GM23338 (cell line): ENCODE measurements at regions not wholly inside any gene's neighbourhood (a gene's known extent, or its start where the extent isn't known, plus 50 kb on each side); places are given as distances from the start of the nearest gene placed in this dataset.

Experiments used
- ATAC-seq: fragments of 200-7000 bp; cut with Tn5 transposase; 3 replicates; pipeline ENCODE4 v1.9.1; 2020
- DNase-seq: peaks from one replicate; pipeline ENCODE4 v3.0.0-alpha.2; 2015; ENCODE audit warnings: low spot score
- H2AFZ ChIP-seq: fragments of 200-600 bp; sonication (generic); 2 replicates; pipeline ENCODE4 v1.8.0; 2016; ENCODE audit warnings: antibody characterized with exemption, mild to moderate bottlenecking, moderate library complexity
- H3F3A ChIP-seq: fragments of 200-600 bp; sonication (generic); replicated peaks from 2 replicates; pipeline ENCODE4 v1.8.0; 2017; ENCODE audit warnings: antibody characterized with exemption, mixed run types, low read depth
- H3K27ac ChIP-seq: fragments of 200-600 bp; sonication (generic); 2 replicates; pipeline ENCODE4 v1.6.1; 2016; ENCODE audit warnings: low read depth
- H3K27me3 ChIP-seq: fragments of 200-600 bp; sonication (generic); 2 replicates; pipeline ENCODE4 v1.8.0; 2016; ENCODE audit warnings: mild to moderate bottlenecking, mixed run types, moderate library complexity; ENCODE audit not compliant: insufficient read depth
- H3K36me3 ChIP-seq: fragments of 200-600 bp; sonication (generic); 2 replicates; pipeline ENCODE4 v1.8.0; 2016; ENCODE audit warnings: mild to moderate bottlenecking; ENCODE audit not compliant: insufficient read depth
- H3K4me1 ChIP-seq: fragments of 200-600 bp; sonication (generic); 2 replicates; pipeline ENCODE4 v1.8.0; 2016; ENCODE audit warnings: mild to moderate bottlenecking, moderate library complexity; ENCODE audit not compliant: insufficient read depth
- H3K4me2 ChIP-seq: fragments of 200-600 bp; sonication (generic); 2 replicates; pipeline ENCODE4 v1.7.1; 2017; ENCODE audit warnings: mixed run types
- H3K4me3 ChIP-seq: fragments of 200-600 bp; sonication (generic); 2 replicates; pipeline ENCODE4 v1.6.1; 2016; ENCODE audit warnings: mixed run types
- H3K79me2 ChIP-seq: fragments of 200-600 bp; sonication (generic); replicated peaks from 2 replicates; pipeline ENCODE4 v1.8.0; 2017; ENCODE audit warnings: mild to moderate bottlenecking; ENCODE audit not compliant: insufficient read depth
- H3K9me2 ChIP-seq: fragments of 200-600 bp; sonication (generic); 2 replicates; pipeline ENCODE4 v1.8.0; 2017; ENCODE audit not compliant: insufficient read depth
- H4K20me1 ChIP-seq: fragments of 200-600 bp; sonication (generic); replicated peaks from 2 replicates; pipeline ENCODE4 v1.8.0; 2017; ENCODE audit warnings: mild to moderate bottlenecking; ENCODE audit not compliant: insufficient read depth
- H3K27ac Mint-ChIP-seq: 2 replicates; pipeline ENCODE4 v1.8.0; 2020; ENCODE audit warnings: inconsistent platforms, mild to moderate bottlenecking, moderate library complexity, mixed read lengths
- H3K27me3 Mint-ChIP-seq: 3 replicates; pipeline ENCODE4 v1.8.0; 2022; ENCODE audit warnings: low read depth, mild to moderate bottlenecking, moderate library complexity, mixed read lengths, inconsistent platforms; ENCODE audit not compliant: insufficient read depth, poor library complexity
- H3K36me3 Mint-ChIP-seq: 3 replicates; pipeline ENCODE4 v1.8.0; 2021; ENCODE audit warnings: low read depth, mild to moderate bottlenecking, inconsistent platforms, moderate library complexity, mixed read lengths
- H3K4me1 Mint-ChIP-seq: 3 replicates; pipeline ENCODE4 v1.8.0; 2020; ENCODE audit warnings: mild to moderate bottlenecking, inconsistent platforms, mixed read lengths
- H3K4me3 Mint-ChIP-seq: 3 replicates; pipeline ENCODE4 v1.8.0; 2021; ENCODE audit warnings: moderate library complexity, mild to moderate bottlenecking, inconsistent platforms, mixed read lengths
- H3K9me3 Mint-ChIP-seq: 3 replicates; pipeline ENCODE4 v1.8.0; 2020; ENCODE audit warnings: moderate library complexity, mild to moderate bottlenecking, inconsistent platforms, mixed read lengths
- CREB1 ChIP-seq: fragments of 250-450 bp; sonication (Bioruptor Pico); IDR thresholded peaks from 2 replicates; pipeline ENCODE4 v1.5.0; 2020; ENCODE audit warnings: low read depth, mild to moderate bottlenecking, moderate library complexity
- CTCF ChIP-seq, 2 experiments: fragments of 200-600 bp in 1 of 2; sonication (generic) in 1 of 2; conservative IDR thresholded peaks; 2 replicates each; pipeline versions ENCODE4 v1.5.1 to v1.6.1; 2016 to 2017; ENCODE audit warnings: antibody characterized with exemption in 2 of 2, low read depth in 2 of 2, mild to moderate bottlenecking in 2 of 2, moderate library complexity in 1 of 2
- ETS1 ChIP-seq: IDR thresholded peaks from 2 replicates; pipeline ENCODE4 v1.6.1; 2016; ENCODE audit warnings: antibody characterized with exemption
- EZH2 ChIP-seq: fragments of 200-600 bp; sonication (generic); IDR thresholded peaks from one replicate; pipeline ENCODE4 v1.8.0; 2017; ENCODE audit warnings: antibody characterized with exemption, mild to moderate bottlenecking, low read depth; ENCODE audit not compliant: unreplicated experiment
- EZH2phosphoT487 ChIP-seq: fragments of 200-600 bp; sonication (generic); IDR thresholded peaks from one replicate; pipeline ENCODE4 v1.8.1; 2018; ENCODE audit warnings: antibody characterized with exemption; ENCODE audit not compliant: unreplicated experiment
- JUNB ChIP-seq: IDR thresholded peaks from one replicate; pipeline ENCODE4 v1.6.1; 2016; ENCODE audit warnings: antibody characterized with exemption; ENCODE audit not compliant: unreplicated experiment
- NANOG ChIP-seq: IDR thresholded peaks from 2 replicates; pipeline ENCODE4 v1.6.1; 2016; ENCODE audit warnings: antibody characterized with exemption, borderline replicate concordance
- POLR2AphosphoS5 ChIP-seq: IDR thresholded peaks from 2 replicates; pipeline ENCODE4 v1.6.1; 2016; ENCODE audit warnings: antibody characterized with exemption, low read depth
- REST ChIP-seq: IDR thresholded peaks from one replicate; pipeline ENCODE4 v1.6.1; 2018; ENCODE audit warnings: antibody characterized with exemption; ENCODE audit not compliant: unreplicated experiment
- STAT1 ChIP-seq: IDR thresholded peaks from one replicate; pipeline ENCODE4 v1.6.1; 2016; ENCODE audit warnings: antibody characterized with exemption; ENCODE audit not compliant: unreplicated experiment
- ZNF114 ChIP-seq: fragments of 250-450 bp; sonication (Bioruptor Pico); IDR thresholded peaks from 2 replicates; pipeline ENCODE4 v1.5.0; 2020; ENCODE audit warnings: mild to moderate bottlenecking, moderate library complexity
- ZNF331 ChIP-seq: fragments of 250-450 bp; sonication (Bioruptor Pico); IDR thresholded peaks from 2 replicates; pipeline ENCODE4 v1.5.0; 2020; ENCODE audit warnings: low read depth, mild to moderate bottlenecking, moderate library complexity
- ZNF462 ChIP-seq: fragments of 250-450 bp; sonication (Bioruptor Pico); IDR thresholded peaks from 2 replicates; pipeline ENCODE4 v1.5.0; 2020; ENCODE audit warnings: mild to moderate bottlenecking, moderate library complexity

GRCh38 chr13:107477772-107478379 is 737.5 kb downstream of the LIG4 start:
- TF ChIP-seq ETS1 (no peak), EZH2 (no peak), CTCF (conservative IDR thresholded peaks at IDR 0.05; ENCODE audit: low read depth in 2 of 2) (no peak), EZH2phosphoT487 (no peak), CREB1 (CRISPR knock-in tag) (no peak), NANOG (no peak), JUNB (no peak), REST (no peak), POLR2AphosphoS5 (no peak), STAT1 (no peak), ZNF331 (CRISPR knock-in tag) (no peak), ZNF114 (no peak), ZNF462 (CRISPR knock-in tag) (no peak)
- Histone ChIP-seq H3K36me3 (no peaks in the 10 kb centered on the region), H3K79me2 (no peaks in the 10 kb centered on the region), H2AFZ (no peak overlapping the region), H3K4me1 (0 out of 2 replicates have a peak, but pooled peaks cover 5% of the 10 kb centered on the region), H3K27me3 (no peaks in the 10 kb centered on the region), H3F3A (no peaks in the 10 kb centered on the region), H4K20me1 (no peaks in the 10 kb centered on the region), H3K9me2 (no peaks in the 10 kb centered on the region), H3K27ac (no peak overlapping the region), H3K4me3 (no peak overlapping the region), H3K4me2 (no peak overlapping the region)
- Mint-ChIP-seq H3K4me1 (peaks cover 10% of the 10 kb centered on the region; the same call in 2 of the 3 replicates), H3K27me3 (no peaks in the 10 kb centered on the region), H3K4me3 (no peak overlapping the region), H3K27ac (0 out of 2 replicates have a peak overlapping the region, but pooled peaks have one; percentile 14), H3K9me3 (no peaks in the 10 kb centered on the region), H3K36me3 (no peaks in the 10 kb centered on the region)
- DNase-seq (no peak), ATAC-seq (no peak)
